WTC11 (cell line): ENCODE measurements at regions not wholly inside any gene's neighbourhood (a gene's known extent, or its start where the extent isn't known, plus 50 kb on each side); places are given as distances from the start of the nearest gene placed in this dataset.

Experiments used
- JUN ChIP-seq: sonication (generic); formaldehyde crosslinking; IDR thresholded peaks from 2 replicates; pipeline ENCODE4 v1.8.0; 2023; ENCODE audit warnings: mild to moderate bottlenecking, missing genetic modification reagents
- ZNF671 ChIP-seq: fragments of 250-450 bp; sonication (Bioruptor Pico); IDR thresholded peaks from 2 replicates; pipeline ENCODE4 v1.8.0; 2021; ENCODE audit warnings: mild to moderate bottlenecking

GRCh38 chr7:11957956-11958355 is 126.0 kb upstream of the THSD7A start:
- no peak for TF ChIP-seq ZNF671
- no peak for TF ChIP-seq JUN (CRISPR knock-in tag)
